AG04450 (cell line): ENCODE measurements at regions not wholly inside any gene's neighbourhood (a gene's known extent, or its start where the extent isn't known, plus 50 kb on each side); places are given as distances from the start of the nearest gene placed in this dataset.

Experiments used
- CTCF ChIA-PET: fragments of 300-600, 350-600 bp; formaldehyde crosslinking; extraction: SDS; loops from one replicate; lab custom pipeline; 2022; ENCODE audit warnings: antibody characterized with exemption, inconsistent platforms; lab: Charles Lee
- POLR2A ChIA-PET: fragments of 350-600 bp; formaldehyde crosslinking; extraction: SDS; loops from one replicate; lab custom pipeline; 2021; ENCODE audit warnings: antibody characterized with exemption, inconsistent platforms; lab: Yijun Ruan, JAX
- DNase-seq: peaks from one replicate; pipeline ENCODE4 v3.0.0-alpha.2; 2011; ENCODE audit warnings: low read depth, low spot score
- H3K27ac ChIP-seq: one replicate; pipeline ENCODE4 v1.5.1; 2012; ENCODE audit warnings: low read depth, low read length, control low read depth
- H3K27me3 ChIP-seq: one replicate; pipeline ENCODE4 v1.6.0; 2012; ENCODE audit warnings: low read length; ENCODE audit not compliant: control insufficient read depth, insufficient read depth
- H3K4me3 ChIP-seq: 2 replicates; pipeline ENCODE4 v1.5.1; 2011; ENCODE audit warnings: mild to moderate bottlenecking, low read depth, low read length, control low read depth
- H3K9me3 ChIP-seq: 2 replicates; pipeline ENCODE4 v1.5.1; 2012; ENCODE audit warnings: low read length; ENCODE audit not compliant: control insufficient read depth, insufficient read depth
- TF ChIP-seq, protein P1 (sequence below): IDR thresholded peaks from 2 replicates; pipeline ENCODE4 v1.5.1; 2011; ENCODE audit warnings: low read depth, low read length, control low read depth, inconsistent platforms

DNA sequence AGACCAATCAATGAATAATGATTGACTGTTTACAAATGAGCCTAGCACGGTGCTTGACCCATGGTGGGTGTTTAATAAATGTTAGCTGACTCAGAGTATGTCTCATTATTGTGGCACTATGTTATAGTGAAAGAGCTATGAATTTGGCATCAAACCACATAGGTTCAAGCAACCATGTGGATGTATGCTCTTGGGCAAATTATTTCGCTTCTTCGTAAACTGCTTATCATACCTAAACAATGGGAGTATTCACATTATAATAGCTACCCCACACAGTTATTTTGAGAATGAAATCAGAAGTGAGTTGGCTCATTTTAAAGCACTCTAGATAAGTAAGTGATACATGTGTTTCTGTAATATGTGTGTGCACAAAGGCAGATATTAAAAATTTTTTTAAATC is 118.7 kb upstream of the HSD17B12 start:
- H3K9me3 ChIP-seq = no peaks in the 10 kb centered on the region
- TF ChIP-seq, protein P1, sequence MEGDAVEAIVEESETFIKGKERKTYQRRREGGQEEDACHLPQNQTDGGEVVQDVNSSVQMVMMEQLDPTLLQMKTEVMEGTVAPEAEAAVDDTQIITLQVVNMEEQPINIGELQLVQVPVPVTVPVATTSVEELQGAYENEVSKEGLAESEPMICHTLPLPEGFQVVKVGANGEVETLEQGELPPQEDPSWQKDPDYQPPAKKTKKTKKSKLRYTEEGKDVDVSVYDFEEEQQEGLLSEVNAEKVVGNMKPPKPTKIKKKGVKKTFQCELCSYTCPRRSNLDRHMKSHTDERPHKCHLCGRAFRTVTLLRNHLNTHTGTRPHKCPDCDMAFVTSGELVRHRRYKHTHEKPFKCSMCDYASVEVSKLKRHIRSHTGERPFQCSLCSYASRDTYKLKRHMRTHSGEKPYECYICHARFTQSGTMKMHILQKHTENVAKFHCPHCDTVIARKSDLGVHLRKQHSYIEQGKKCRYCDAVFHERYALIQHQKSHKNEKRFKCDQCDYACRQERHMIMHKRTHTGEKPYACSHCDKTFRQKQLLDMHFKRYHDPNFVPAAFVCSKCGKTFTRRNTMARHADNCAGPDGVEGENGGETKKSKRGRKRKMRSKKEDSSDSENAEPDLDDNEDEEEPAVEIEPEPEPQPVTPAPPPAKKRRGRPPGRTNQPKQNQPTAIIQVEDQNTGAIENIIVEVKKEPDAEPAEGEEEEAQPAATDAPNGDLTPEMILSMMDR = no peak
- POLR2A ChIA-PET = no interaction called here
- no peak overlapping the region for H3K27ac ChIP-seq
- CTCF ChIA-PET = interaction anchor here (1.4 to 1.9 kb wide), 3 partner anchors 12 to 292 kb away, joined by 3 to 6 read pairs (median 5); no protein-coding TSS in a partner anchor
- DNase-seq = no peak
- no peak overlapping the region for H3K4me3 ChIP-seq
- H3K27me3 ChIP-seq = peaks cover 36% of the 10 kb centered on the region

GRCh38 chr11:43567396-43567975 is 113.1 kb upstream of the HSD17B12 start:
- Histone ChIP-seq H3K27ac (no peak overlapping the region), H3K9me3 (no peaks in the 10 kb centered on the region), H3K4me3 (no peak overlapping the region), H3K27me3 (peaks cover 24% of the 10 kb centered on the region)
- ChIA-PET CTCF (interaction anchor here (0.7 to 4.5 kb wide), 26 partner anchors 8 to 288 kb away, joined by 3 to 29 read pairs (median 4); no protein-coding TSS in a partner anchor), POLR2A (no interaction called here)
- TF ChIP-seq, protein P1 = peak; percentile 80
- peak; percentile 27 for DNase-seq

GRCh38 chr11:43573233-43573632 is 107.3 kb upstream of the HSD17B12 start:
- POLR2A ChIA-PET = no interaction called here

GRCh38 chr11:43573873-43574272 is 106.7 kb upstream of the HSD17B12 start:
- no peak overlapping the region for H3K27ac ChIP-seq
- H3K9me3 ChIP-seq = peaks cover 3% of the 10 kb centered on the region; the same call in 1 of the 2 replicates
- CTCF ChIA-PET = interaction anchor here (1.1 to 2.4 kb wide), 6 partner anchors 8 to 278 kb away, joined by 3 to 10 read pairs (median 4); no protein-coding TSS in a partner anchor
- TF ChIP-seq, protein P1 = no peak
- H3K27me3 ChIP-seq = peaks cover 78% of the 10 kb centered on the region
- no peak overlapping the region for H3K4me3 ChIP-seq
- POLR2A ChIA-PET = no interaction called here
- no peak for DNase-seq

More at GRCh38 chr11:43573233-43573632, 107.3 kb upstream of the HSD17B12 start:
- CTCF ChIA-PET = interaction anchor here (1.2 to 2.2 kb wide), 3 partner anchors 11 to 279 kb away, joined by 3 to 6 read pairs (median 5); no protein-coding TSS in a partner anchor
- H3K9me3 ChIP-seq = peaks cover 3% of the 10 kb centered on the region; the same call in 1 of the 2 replicates
- H3K27ac ChIP-seq = no peak overlapping the region
- no peak overlapping the region for H3K4me3 ChIP-seq
- TF ChIP-seq, protein P1 = peak; percentile 55
- no peak for DNase-seq
- H3K27me3 ChIP-seq = peaks cover 74% of the 10 kb centered on the region

DNA sequence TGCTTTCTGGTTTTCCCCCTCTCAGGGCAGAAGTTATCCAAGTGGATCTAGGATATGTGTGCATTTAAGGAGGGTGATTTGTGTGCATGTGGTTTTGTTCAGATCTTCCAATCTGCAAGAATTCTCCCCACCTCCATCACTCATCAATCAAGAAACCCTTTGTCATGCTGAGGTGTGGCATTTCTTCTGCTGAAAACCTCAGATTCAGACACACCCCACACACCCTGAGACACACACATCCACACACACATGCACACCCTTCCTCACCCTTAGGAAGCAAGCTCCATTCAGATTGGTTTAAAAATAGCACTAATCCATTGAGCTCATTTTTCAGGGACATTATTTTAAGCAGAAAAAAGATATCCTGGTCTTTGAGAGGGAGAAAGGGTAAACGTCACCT is 106.1 kb upstream of the HSD17B12 start:
- Histone ChIP-seq H3K27ac (no peak overlapping the region), H3K27me3 (peaks cover 78% of the 10 kb centered on the region), H3K4me3 (no peak overlapping the region), H3K9me3 (peaks cover 3% of the 10 kb centered on the region; the same call in 1 of the 2 replicates)
- ChIA-PET CTCF (interaction anchor here (1.1 to 2.4 kb wide), 4 partner anchors 9 to 278 kb away, joined by 3 to 10 read pairs (median 4); no protein-coding TSS in a partner anchor), POLR2A (no interaction called here)
- TF ChIP-seq, protein P1 = no peak
- DNase-seq = no peak
